Panc1 (cell line): ENCODE measurements at regions not wholly inside any gene's neighbourhood (a gene's known extent, or its start where the extent isn't known, plus 50 kb on each side); places are given as distances from the start of the nearest gene placed in this dataset.

Source experiments
- ATAC-seq: fragments of 200-7000 bp; cut with Tn5 transposase; 2 replicates; pipeline ENCODE4 v1.9.1; 2020; ENCODE audit warnings: mild to moderate bottlenecking, moderate library complexity
- BruUV-seq: library from RNA; stranded (reverse); fragments of 400-500 nt; replicated peaks from 2 replicates; lab custom pipeline; 2021; lab: Mats Ljungman, UMichigan
- CTCF ChIA-PET: fragments of 300-600 bp; sonication (Branson Sonifier 250); formaldehyde crosslinking; loops from one replicate; lab custom pipeline; 2022; ENCODE audit warnings: antibody characterized with exemption; lab: Charles Lee
- POLR2A ChIA-PET: fragments of 300-600 bp; sonication (Branson Sonifier 250); formaldehyde crosslinking; loops from one replicate; lab custom pipeline; 2022; ENCODE audit warnings: antibody characterized with exemption; lab: Charles Lee
- DNase-seq: peaks from one replicate; pipeline ENCODE4 v3.0.0-alpha.2; 2010; ENCODE audit warnings: low read depth, low spot score
- H3K27ac ChIP-seq: 2 replicates; pipeline ENCODE4 v1.5.1; 2011; ENCODE audit warnings: mild to moderate bottlenecking, low read length, inconsistent platforms
- H3K27me3 ChIP-seq: fragments of 200-500 bp; sonication (Bioruptor generic); 2 replicates; pipeline ENCODE4 v1.6.0; 2014; ENCODE audit warnings: low read length, inconsistent platforms; ENCODE audit not compliant: control insufficient read depth, insufficient read depth
- H3K36me3 ChIP-seq: fragments of 200-500 bp; sonication (Bioruptor generic); 2 replicates; pipeline ENCODE4 v1.5.1; 2014; ENCODE audit warnings: inconsistent platforms, mild to moderate bottlenecking, low read length, moderate library complexity; ENCODE audit not compliant: control insufficient read depth, insufficient read depth
- H3K4me1 ChIP-seq: 2 replicates; pipeline ENCODE4 v1.5.1; 2011; ENCODE audit warnings: inconsistent platforms, mild to moderate bottlenecking, low read length, moderate library complexity; ENCODE audit not compliant: control insufficient read depth, insufficient read depth
- H3K4me3 ChIP-seq, 2 experiments: 2 replicates each; pipeline ENCODE4 v1.5.1; 2011 to 2012; ENCODE audit warnings: low read depth in 2 of 2, low read length in 2 of 2, mild to moderate bottlenecking in 2 of 2, inconsistent platforms in 1 of 2, moderate library complexity in 1 of 2
- H3K9me3 ChIP-seq: fragments of 200-500 bp; sonication (Bioruptor generic); 2 replicates; pipeline ENCODE4 v1.5.1; 2014; ENCODE audit warnings: low read depth, mild to moderate bottlenecking, inconsistent platforms, low read length, moderate library complexity; ENCODE audit not compliant: control insufficient read depth, insufficient read depth
- POLR2AphosphoS5 ChIP-seq: IDR thresholded peaks from 2 replicates; pipeline ENCODE4 v1.6.1; 2012; ENCODE audit warnings: mild to moderate bottlenecking, low read depth, low read length, moderate library complexity
- REST ChIP-seq, 2 experiments: IDR thresholded peaks; 2 replicates each; pipeline ENCODE4 v1.6.1; 2011 to 2012; ENCODE audit warnings: low read depth in 2 of 2, control low read depth in 1 of 2, low read length in 1 of 2, mild to moderate bottlenecking in 1 of 2, moderate library complexity in 1 of 2; ENCODE audit not compliant: insufficient read depth in 1 of 2
- SIN3A ChIP-seq: IDR thresholded peaks from 2 replicates; pipeline ENCODE4 v1.6.1; 2012; ENCODE audit warnings: low read depth, mild to moderate bottlenecking, low read length, moderate library complexity, borderline replicate concordance; ENCODE audit not compliant: insufficient read depth
- TCF7L2 ChIP-seq: IDR thresholded peaks from 2 replicates; pipeline ENCODE4 v1.6.1; 2011; ENCODE audit warnings: mild to moderate bottlenecking, low read depth, low read length, inconsistent platforms
- in situ Hi-C: cut with HindIII; loops from 2 replicates; pipeline ENCODE4 v1.10.0; 2016; ENCODE audit warnings: low sequenced_read_pairs, low pct_unique_long_range_greater_than_20kb
- intact Hi-C: fragments of 100-400 bp; cut with micrococcal nuclease; formaldehyde crosslinking; loops from one replicate; pipeline ENCODE4 v1.10.0; 2022; ENCODE audit not compliant: unreplicated experiment
- TF ChIP-seq, protein P1 (sequence below): fragments of 450-650 bp; IDR thresholded peaks from 2 replicates; pipeline ENCODE4 v1.5.1; 2017; ENCODE audit warnings: mild to moderate bottlenecking

- BruUV-seq: no TSS peak
- ATAC-seq: no peak
- Histone ChIP-seq H3K4me3 (no peak overlapping the region), H3K36me3 (no peaks in the 10 kb centered on the region), H3K4me1 (no peaks in the 10 kb centered on the region), H3K27me3 (0 out of 2 replicates have a peak, but pooled peaks cover 3% of the 10 kb centered on the region), H3K9me3 (no peaks in the 10 kb centered on the region), H3K27ac (no peak overlapping the region)
- in situ Hi-C loops (no loop called here), intact Hi-C loops (no loop called here)
- TF ChIP-seq POLR2AphosphoS5 (no peak), SIN3A (no peak), REST (IDR thresholded peaks at IDR 0.05; ENCODE audit: insufficient read depth in 1 of 2, low read depth in 2 of 2, low read length in 1 of 2) (no peak)
- POLR2A ChIA-PET: no interaction called here
- CTCF ChIA-PET: no interaction called here
- DNase-seq: no peak
Measured at GRCh38 chr7:131976411-131976810, 420.0 kb upstream of the PODXL start.

DNA sequence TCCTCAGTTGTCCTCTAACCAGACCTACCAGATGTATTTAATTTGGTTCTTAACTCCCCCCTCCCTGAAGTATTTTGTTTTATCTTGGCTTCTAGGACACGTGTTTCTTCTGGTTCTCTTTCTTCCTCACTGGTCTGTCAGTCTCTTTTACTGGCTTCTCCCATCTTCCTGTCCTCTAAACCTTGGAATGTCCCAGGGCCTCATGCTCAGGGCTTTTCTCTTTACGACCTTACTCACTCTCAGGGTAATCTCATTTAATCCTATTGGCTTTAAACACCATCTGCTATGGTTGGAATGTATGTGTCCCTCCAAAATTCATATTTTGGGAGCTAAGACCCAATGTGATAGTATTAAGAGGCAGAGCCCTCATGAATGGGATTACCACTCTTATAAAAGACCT lies 418.2 kb upstream of the PODXL start:
- POLR2A ChIA-PET: no interaction called here
- intact Hi-C loops: no loop called here
- no peak for DNase-seq
- BruUV-seq: no TSS peak
- in situ Hi-C loops: no loop called here
- 0 out of 2 replicates have a peak, but pooled peaks cover 4% of the 10 kb centered on the region for H3K27me3 ChIP-seq
- no peaks in the 10 kb centered on the region for H3K4me1 ChIP-seq
- no peak overlapping the region for H3K27ac ChIP-seq
- H3K36me3 ChIP-seq: no peaks in the 10 kb centered on the region
- CTCF ChIA-PET: no interaction called here
- no peak for ATAC-seq
- H3K9me3 ChIP-seq: no peaks in the 10 kb centered on the region
- no peak overlapping the region for H3K4me3 ChIP-seq
- TF ChIP-seq TCF7L2 (no peak), POLR2AphosphoS5 (no peak), REST (IDR thresholded peaks at IDR 0.05; ENCODE audit: insufficient read depth in 1 of 2, low read depth in 2 of 2, low read length in 1 of 2) (no peak), SIN3A (no peak)
- TF ChIP-seq, protein P1, sequence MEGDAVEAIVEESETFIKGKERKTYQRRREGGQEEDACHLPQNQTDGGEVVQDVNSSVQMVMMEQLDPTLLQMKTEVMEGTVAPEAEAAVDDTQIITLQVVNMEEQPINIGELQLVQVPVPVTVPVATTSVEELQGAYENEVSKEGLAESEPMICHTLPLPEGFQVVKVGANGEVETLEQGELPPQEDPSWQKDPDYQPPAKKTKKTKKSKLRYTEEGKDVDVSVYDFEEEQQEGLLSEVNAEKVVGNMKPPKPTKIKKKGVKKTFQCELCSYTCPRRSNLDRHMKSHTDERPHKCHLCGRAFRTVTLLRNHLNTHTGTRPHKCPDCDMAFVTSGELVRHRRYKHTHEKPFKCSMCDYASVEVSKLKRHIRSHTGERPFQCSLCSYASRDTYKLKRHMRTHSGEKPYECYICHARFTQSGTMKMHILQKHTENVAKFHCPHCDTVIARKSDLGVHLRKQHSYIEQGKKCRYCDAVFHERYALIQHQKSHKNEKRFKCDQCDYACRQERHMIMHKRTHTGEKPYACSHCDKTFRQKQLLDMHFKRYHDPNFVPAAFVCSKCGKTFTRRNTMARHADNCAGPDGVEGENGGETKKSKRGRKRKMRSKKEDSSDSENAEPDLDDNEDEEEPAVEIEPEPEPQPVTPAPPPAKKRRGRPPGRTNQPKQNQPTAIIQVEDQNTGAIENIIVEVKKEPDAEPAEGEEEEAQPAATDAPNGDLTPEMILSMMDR: no peak
